ENCODE measurements at regions not wholly inside any gene's neighbourhood (a gene's known extent, or its start where the extent isn't known, plus 50 kb on each side); places are given as distances from the start of the nearest gene placed in this dataset.
"Not testable (repeated sequence)": the region's sequence is repeated elsewhere in the genome, so short reads cannot be mapped to it uniquely, and the experiment has no call there.

- DNase-seq (ENCODE audit: low read depth in 3 of 3, low spot score in 2 of 3): no peak
Measured at GRCh38 chr2:117336496-117336895, 478.0 kb upstream of the DDX18 start.

- not testable (repeated sequence) for DNase-seq (ENCODE audit: low read depth in 3 of 3, low spot score in 2 of 3)
Measured at GRCh38 chr2:117337981-117338380, 476.5 kb upstream of the DDX18 start.

GRCh38 chr2:117339980-117340379 lies 474.5 kb upstream of the DDX18 start:
- no peak for DNase-seq (ENCODE audit: low read depth in 3 of 3, low spot score in 2 of 3)

- DNase-seq (ENCODE audit: low read depth in 3 of 3, low spot score in 2 of 3): no peak
Measured at GRCh38 chr2:117341690-117342089, 472.8 kb upstream of the DDX18 start.

- no peak for DNase-seq (ENCODE audit: low read depth in 3 of 3, low spot score in 2 of 3)
Measured at GRCh38 chr2:117342415-117342814, 472.1 kb upstream of the DDX18 start.

- DNase-seq (ENCODE audit: low read depth in 3 of 3, low spot score in 2 of 3): no peak
Measured at GRCh38 chr2:117349687-117350086, 464.8 kb upstream of the DDX18 start.

GRCh38 chr2:117351396-117351795 lies 463.1 kb upstream of the DDX18 start:
- no peak for DNase-seq (ENCODE audit: low read depth in 3 of 3, low spot score in 2 of 3)

- no peak for DNase-seq (ENCODE audit: low read depth in 3 of 3, low spot score in 2 of 3)
Measured at GRCh38 chr2:117359266-117359914, 455.1 kb upstream of the DDX18 start.

- DNase-seq (ENCODE audit: low read depth in 3 of 3, low spot score in 2 of 3): no peak
Measured at GRCh38 chr2:117360586-117360985, 453.9 kb upstream of the DDX18 start.

GRCh38 chr2:117378653-117379052 lies 435.8 kb upstream of the DDX18 start:
- no peak for DNase-seq (ENCODE audit: low read depth in 3 of 3, low spot score in 2 of 3)

- no peak for DNase-seq (ENCODE audit: low read depth in 3 of 3, low spot score in 2 of 3)
Measured at GRCh38 chr2:117379928-117380327, 434.6 kb upstream of the DDX18 start.

GRCh38 chr2:117383997-117384396 lies 430.5 kb upstream of the DDX18 start:
- DNase-seq (ENCODE audit: low read depth in 3 of 3, low spot score in 2 of 3): not testable (repeated sequence)

GRCh38 chr2:117396161-117396560 lies 418.3 kb upstream of the DDX18 start:
- DNase-seq (ENCODE audit: low read depth in 3 of 3, low spot score in 2 of 3): no peak

GRCh38 chr2:117401582-117401981 lies 412.9 kb upstream of the DDX18 start:
- DNase-seq (ENCODE audit: low read depth in 3 of 3, low spot score in 2 of 3): no peak

GRCh38 chr2:117406443-117406842 lies 408.0 kb upstream of the DDX18 start:
- no peak for DNase-seq (ENCODE audit: low read depth in 3 of 3, low spot score in 2 of 3)

GRCh38 chr2:117407746-117408145 lies 406.7 kb upstream of the DDX18 start:
- no peak for DNase-seq (ENCODE audit: low read depth in 3 of 3, low spot score in 2 of 3)

GRCh38 chr2:117409443-117409842 lies 405.0 kb upstream of the DDX18 start:
- no peak for DNase-seq (ENCODE audit: low read depth in 3 of 3, low spot score in 2 of 3)

- DNase-seq (ENCODE audit: low read depth in 3 of 3, low spot score in 2 of 3): no peak
Measured at GRCh38 chr2:117411983-117412382, 402.5 kb upstream of the DDX18 start.

- no peak for DNase-seq (ENCODE audit: low read depth in 3 of 3, low spot score in 2 of 3)
Measured at GRCh38 chr2:117432746-117433145, 381.7 kb upstream of the DDX18 start.

GRCh38 chr2:117436697-117437096 lies 377.8 kb upstream of the DDX18 start:
- DNase-seq (ENCODE audit: low read depth in 3 of 3, low spot score in 2 of 3): no peak

GRCh38 chr2:117470311-117471095 lies 344.0 kb upstream of the DDX18 start:
- peak in 2 of 3 donors; percentile 1 to 6 for DNase-seq (ENCODE audit: low read depth in 3 of 3, low spot score in 2 of 3)

- DNase-seq (ENCODE audit: low read depth in 3 of 3, low spot score in 2 of 3): no peak
Measured at GRCh38 chr2:117481608-117482007, 332.9 kb upstream of the DDX18 start.
